ENCODE measurements at regions not wholly inside any gene's neighbourhood (a gene's known extent, or its start where the extent isn't known, plus 50 kb on each side); places are given as distances from the start of the nearest gene placed in this dataset.

- DNase-seq = no peak
- Histone ChIP-seq H3K27ac (ENCODE audit: insufficient read depth, low read length, poor library complexity, severe bottlenecking) (no peak overlapping the region), H3K9me3 (ENCODE audit: control insufficient read depth in 2 of 2, low read length in 2 of 2) (no peaks in the 10 kb centered on the region), H3K4me1 (ENCODE audit: control insufficient read depth, insufficient read depth, low read length, poor library complexity, severe bottlenecking) (no peaks in the 10 kb centered on the region), H3K4me3 (ENCODE audit: low read depth, low read length) (no peak overlapping the region), H3K36me3 (ENCODE audit: control insufficient read depth, insufficient read depth, low read length) (no peaks in the 10 kb centered on the region), H3K27me3 (ENCODE audit: control insufficient read depth, insufficient read depth, low read length) (no peaks in the 10 kb centered on the region)
- no peaks in the 10 kb centered on the region for H3K27me3 Mint-ChIP-seq
- no peak overlapping the region for H3K27ac Mint-ChIP-seq
- no peaks in the 10 kb centered on the region for H3K9me3 Mint-ChIP-seq
- H3K4me3 Mint-ChIP-seq = no peak overlapping the region
- no peaks in the 10 kb centered on the region for H3K36me3 Mint-ChIP-seq
- no peak for ATAC-seq (ENCODE audit: low read depth in 2 of 2)
- H3K4me1 Mint-ChIP-seq = no peaks in the 10 kb centered on the region
Measured at GRCh38 chrY:15349351-15349750, 825.0 kb downstream of the NLGN4Y start.

- no peaks in the 10 kb centered on the region for H3K9me3 Mint-ChIP-seq
- no peaks in the 10 kb centered on the region for H3K36me3 Mint-ChIP-seq
- Histone ChIP-seq H3K9me3 (ENCODE audit: control insufficient read depth in 2 of 2, low read length in 2 of 2) (no peaks in the 10 kb centered on the region), H3K36me3 (ENCODE audit: control insufficient read depth, insufficient read depth, low read length) (no peaks in the 10 kb centered on the region), H3K27ac (ENCODE audit: insufficient read depth, low read length, poor library complexity, severe bottlenecking) (no peak overlapping the region), H3K27me3 (ENCODE audit: control insufficient read depth, insufficient read depth, low read length) (no peaks in the 10 kb centered on the region), H3K4me3 (ENCODE audit: low read depth, low read length) (no peak overlapping the region), H3K4me1 (ENCODE audit: control insufficient read depth, insufficient read depth, low read length, poor library complexity, severe bottlenecking) (no peaks in the 10 kb centered on the region)
- peak in 1 of 3 donors; percentile 52 for DNase-seq
- H3K4me1 Mint-ChIP-seq = no peaks in the 10 kb centered on the region
- no peak overlapping the region for H3K4me3 Mint-ChIP-seq
- H3K27me3 Mint-ChIP-seq = no peaks in the 10 kb centered on the region
- ATAC-seq (ENCODE audit: low read depth in 2 of 2) = peak in 1 of 2 donors; percentile 24
- H3K27ac Mint-ChIP-seq = no peak overlapping the region
Measured at GRCh38 chrY:15355321-15355720, 831.0 kb downstream of the NLGN4Y start.

- Histone ChIP-seq H3K27ac (ENCODE audit: insufficient read depth, low read length, poor library complexity, severe bottlenecking) (no peak overlapping the region), H3K9me3 (ENCODE audit: control insufficient read depth in 2 of 2, low read length in 2 of 2) (no peaks in the 10 kb centered on the region), H3K36me3 (ENCODE audit: control insufficient read depth, insufficient read depth, low read length) (no peaks in the 10 kb centered on the region), H3K27me3 (ENCODE audit: control insufficient read depth, insufficient read depth, low read length) (no peaks in the 10 kb centered on the region), H3K4me1 (ENCODE audit: control insufficient read depth, insufficient read depth, low read length, poor library complexity, severe bottlenecking) (no peaks in the 10 kb centered on the region), H3K4me3 (ENCODE audit: low read depth, low read length) (no peak overlapping the region)
- no peaks in the 10 kb centered on the region for H3K9me3 Mint-ChIP-seq
- no peaks in the 10 kb centered on the region for H3K4me1 Mint-ChIP-seq
- ATAC-seq (ENCODE audit: low read depth in 2 of 2) (no peak), DNase-seq (no peak)
- H3K36me3 Mint-ChIP-seq = no peaks in the 10 kb centered on the region
- no peaks in the 10 kb centered on the region for H3K27me3 Mint-ChIP-seq
- no peak overlapping the region for H3K27ac Mint-ChIP-seq
- H3K4me3 Mint-ChIP-seq = no peak overlapping the region
Measured at GRCh38 chrY:15360471-15360870, 836.1 kb downstream of the NLGN4Y start.

GRCh38 chrY:15364996-15365395, 840.7 kb downstream of the NLGN4Y start:
- Histone ChIP-seq H3K4me3 (ENCODE audit: low read depth, low read length) (no peak overlapping the region), H3K4me1 (ENCODE audit: control insufficient read depth, insufficient read depth, low read length, poor library complexity, severe bottlenecking) (no peaks in the 10 kb centered on the region), H3K9me3 (ENCODE audit: control insufficient read depth in 2 of 2, low read length in 2 of 2) (no peaks in the 10 kb centered on the region), H3K36me3 (ENCODE audit: control insufficient read depth, insufficient read depth, low read length) (no peaks in the 10 kb centered on the region), H3K27ac (ENCODE audit: insufficient read depth, low read length, poor library complexity, severe bottlenecking) (no peak overlapping the region), H3K27me3 (ENCODE audit: control insufficient read depth, insufficient read depth, low read length) (no peaks in the 10 kb centered on the region)
- DNase-seq = no peak
- Mint-ChIP-seq H3K4me3 (no peak overlapping the region), H3K36me3 (no peaks in the 10 kb centered on the region), H3K27ac (no peak overlapping the region), H3K9me3 (no peaks in the 10 kb centered on the region), H3K4me1 (no peaks in the 10 kb centered on the region), H3K27me3 (peaks cover 4% of the 10 kb centered on the region)
- no peak for ATAC-seq (ENCODE audit: low read depth in 2 of 2)

GRCh38 chrY:15368786-15369185, 844.5 kb downstream of the NLGN4Y start:
- H3K4me1 ChIP-seq (ENCODE audit: control insufficient read depth, insufficient read depth, low read length, poor library complexity, severe bottlenecking) = no peaks in the 10 kb centered on the region
- H3K36me3 ChIP-seq (ENCODE audit: control insufficient read depth, insufficient read depth, low read length) = no peaks in the 10 kb centered on the region
- Mint-ChIP-seq H3K36me3 (no peaks in the 10 kb centered on the region), H3K9me3 (no peaks in the 10 kb centered on the region), H3K27me3 (peaks cover 4% of the 10 kb centered on the region), H3K4me3 (no peak overlapping the region), H3K27ac (no peak overlapping the region), H3K4me1 (no peaks in the 10 kb centered on the region)
- no peak overlapping the region for H3K27ac ChIP-seq (ENCODE audit: insufficient read depth, low read length, poor library complexity, severe bottlenecking)
- no peak overlapping the region for H3K4me3 ChIP-seq (ENCODE audit: low read depth, low read length)
- no peaks in the 10 kb centered on the region for H3K27me3 ChIP-seq (ENCODE audit: control insufficient read depth, insufficient read depth, low read length)
- DNase-seq (no peak), ATAC-seq (ENCODE audit: low read depth in 2 of 2) (no peak)
- no peaks in the 10 kb centered on the region for H3K9me3 ChIP-seq (ENCODE audit: control insufficient read depth in 2 of 2, low read length in 2 of 2)

- no peak overlapping the region for H3K4me3 Mint-ChIP-seq
- Histone ChIP-seq H3K36me3 (ENCODE audit: control insufficient read depth, insufficient read depth, low read length) (no peaks in the 10 kb centered on the region), H3K4me3 (ENCODE audit: low read depth, low read length) (no peak overlapping the region), H3K4me1 (ENCODE audit: control insufficient read depth, insufficient read depth, low read length, poor library complexity, severe bottlenecking) (no peaks in the 10 kb centered on the region), H3K9me3 (ENCODE audit: control insufficient read depth in 2 of 2, low read length in 2 of 2) (no peaks in the 10 kb centered on the region), H3K27me3 (ENCODE audit: control insufficient read depth, insufficient read depth, low read length) (no peaks in the 10 kb centered on the region), H3K27ac (ENCODE audit: insufficient read depth, low read length, poor library complexity, severe bottlenecking) (no peak overlapping the region)
- ATAC-seq (ENCODE audit: low read depth in 2 of 2) (no peak), DNase-seq (no peak)
- no peaks in the 10 kb centered on the region for H3K4me1 Mint-ChIP-seq
- no peaks in the 10 kb centered on the region for H3K9me3 Mint-ChIP-seq
- no peaks in the 10 kb centered on the region for H3K27me3 Mint-ChIP-seq
- no peak overlapping the region for H3K27ac Mint-ChIP-seq
- H3K36me3 Mint-ChIP-seq = no peaks in the 10 kb centered on the region
Measured at GRCh38 chrY:15385178-15385577, 860.8 kb downstream of the NLGN4Y start.

- ATAC-seq (ENCODE audit: low read depth in 2 of 2) = no peak
- Mint-ChIP-seq H3K4me3 (no peak overlapping the region), H3K27me3 (no peaks in the 10 kb centered on the region), H3K27ac (no peak overlapping the region), H3K4me1 (no peaks in the 10 kb centered on the region), H3K36me3 (no peaks in the 10 kb centered on the region), H3K9me3 (no peaks in the 10 kb centered on the region)
- no peak overlapping the region for H3K4me3 ChIP-seq (ENCODE audit: low read depth, low read length)
- no peak for DNase-seq
- H3K27ac ChIP-seq (ENCODE audit: insufficient read depth, low read length, poor library complexity, severe bottlenecking) = no peak overlapping the region
- no peaks in the 10 kb centered on the region for H3K4me1 ChIP-seq (ENCODE audit: control insufficient read depth, insufficient read depth, low read length, poor library complexity, severe bottlenecking)
- H3K9me3 ChIP-seq (ENCODE audit: control insufficient read depth in 2 of 2, low read length in 2 of 2) = no peaks in the 10 kb centered on the region
- no peaks in the 10 kb centered on the region for H3K27me3 ChIP-seq (ENCODE audit: control insufficient read depth, insufficient read depth, low read length)
- no peaks in the 10 kb centered on the region for H3K36me3 ChIP-seq (ENCODE audit: control insufficient read depth, insufficient read depth, low read length)
Measured at GRCh38 chrY:15397556-15398280, 873.4 kb downstream of the NLGN4Y start.

GRCh38 chrY:15402451-15402850, 878.1 kb downstream of the NLGN4Y start:
- H3K36me3 ChIP-seq (ENCODE audit: control insufficient read depth, insufficient read depth, low read length) = no peaks in the 10 kb centered on the region
- no peaks in the 10 kb centered on the region for H3K4me1 ChIP-seq (ENCODE audit: control insufficient read depth, insufficient read depth, low read length, poor library complexity, severe bottlenecking)
- H3K27me3 ChIP-seq (ENCODE audit: control insufficient read depth, insufficient read depth, low read length) = no peaks in the 10 kb centered on the region
- H3K9me3 ChIP-seq (ENCODE audit: control insufficient read depth in 2 of 2, low read length in 2 of 2) = no peaks in the 10 kb centered on the region
- H3K27ac Mint-ChIP-seq = no peak overlapping the region
- H3K36me3 Mint-ChIP-seq = no peaks in the 10 kb centered on the region
- DNase-seq (no peak), ATAC-seq (ENCODE audit: low read depth in 2 of 2) (no peak)
- H3K27ac ChIP-seq (ENCODE audit: insufficient read depth, low read length, poor library complexity, severe bottlenecking) = no peak overlapping the region
- no peak overlapping the region for H3K4me3 Mint-ChIP-seq
- H3K27me3 Mint-ChIP-seq = no peaks in the 10 kb centered on the region
- H3K9me3 Mint-ChIP-seq = no peaks in the 10 kb centered on the region
- H3K4me3 ChIP-seq (ENCODE audit: low read depth, low read length) = no peak overlapping the region
- H3K4me1 Mint-ChIP-seq = no peaks in the 10 kb centered on the region
